ENCODE measurements at regions not wholly inside any gene's neighbourhood (a gene's known extent, or its start where the extent isn't known, plus 50 kb on each side); places are given as distances from the start of the nearest gene placed in this dataset.

- no peak for DNase-seq (ENCODE audit: low spot score)
Measured at GRCh38 chr9:551986-552929, 289.2 kb upstream of the DMRT1 start.

DNA sequence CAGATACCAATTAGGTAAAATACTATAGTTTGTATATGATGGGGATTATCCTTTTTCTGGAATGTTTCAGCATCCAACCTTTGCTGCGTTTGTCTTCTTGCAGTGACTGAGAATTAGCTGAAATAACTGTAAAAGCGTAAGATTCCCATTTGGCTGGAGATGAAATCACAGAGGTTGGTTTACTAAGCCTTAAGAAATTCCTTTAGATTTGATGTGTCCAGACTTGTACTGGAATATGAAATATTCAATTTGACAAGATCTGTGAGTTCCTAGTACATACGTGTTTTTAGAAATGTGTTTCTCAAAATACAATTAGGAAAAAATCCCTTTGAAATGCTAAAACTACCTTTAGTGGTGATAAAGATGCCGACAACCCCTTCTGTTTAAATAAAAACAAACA is 286.0 kb upstream of the DMRT1 start:
- no peak for DNase-seq (ENCODE audit: low spot score)

- no peak for DNase-seq (ENCODE audit: low spot score)
Measured at GRCh38 chr9:556199-556598, 285.3 kb upstream of the DMRT1 start.

GRCh38 chr9:556675-557074 is 284.8 kb upstream of the DMRT1 start:
- no peak for DNase-seq (ENCODE audit: low spot score)

GRCh38 chr9:557601-558201 is 283.8 kb upstream of the DMRT1 start:
- DNase-seq (ENCODE audit: low spot score) = no peak

- no peak for DNase-seq (ENCODE audit: low spot score)
Measured at GRCh38 chr9:561427-561826, 280.1 kb upstream of the DMRT1 start.

DNA sequence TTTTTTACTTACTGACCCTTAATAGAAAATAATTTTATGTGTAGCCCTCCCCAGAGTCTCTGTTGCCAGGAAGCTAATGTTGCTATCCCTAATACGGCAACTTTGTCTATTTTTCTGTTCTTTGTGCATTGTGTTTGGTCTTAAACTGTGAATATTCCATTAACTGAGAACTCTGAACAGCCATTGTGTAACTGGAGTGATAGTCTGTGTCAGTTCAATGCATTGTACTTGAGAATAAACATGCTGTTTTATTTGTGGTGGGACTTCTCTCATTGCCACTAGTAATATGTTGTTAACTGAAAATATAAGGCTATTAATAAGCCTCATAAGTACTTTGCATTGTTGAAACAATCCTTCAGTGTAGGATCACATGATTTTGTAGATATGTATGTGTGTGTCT is 278.3 kb upstream of the DMRT1 start:
- DNase-seq (ENCODE audit: low spot score) = no peak

DNA sequence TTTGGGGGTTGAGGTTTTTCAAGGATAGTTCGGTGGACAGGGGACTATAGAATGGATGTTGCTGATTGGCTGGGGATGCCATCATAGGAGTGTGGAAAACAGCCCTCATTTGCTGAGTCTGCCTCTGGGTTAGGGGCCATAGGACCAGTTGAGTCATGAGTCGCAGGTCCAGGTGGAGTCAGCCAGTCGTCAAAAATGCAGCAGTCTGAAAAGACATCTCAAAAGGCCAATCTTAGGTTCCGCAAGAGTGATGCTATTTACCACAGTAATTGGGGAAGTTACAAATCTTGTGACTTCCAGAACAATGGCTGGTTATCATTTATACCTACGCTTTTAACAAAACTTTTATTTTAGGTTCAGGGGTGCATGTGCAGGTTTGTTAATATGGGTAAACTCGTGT is 276.0 kb upstream of the DMRT1 start:
- DNase-seq (ENCODE audit: low spot score) = no peak

DNA sequence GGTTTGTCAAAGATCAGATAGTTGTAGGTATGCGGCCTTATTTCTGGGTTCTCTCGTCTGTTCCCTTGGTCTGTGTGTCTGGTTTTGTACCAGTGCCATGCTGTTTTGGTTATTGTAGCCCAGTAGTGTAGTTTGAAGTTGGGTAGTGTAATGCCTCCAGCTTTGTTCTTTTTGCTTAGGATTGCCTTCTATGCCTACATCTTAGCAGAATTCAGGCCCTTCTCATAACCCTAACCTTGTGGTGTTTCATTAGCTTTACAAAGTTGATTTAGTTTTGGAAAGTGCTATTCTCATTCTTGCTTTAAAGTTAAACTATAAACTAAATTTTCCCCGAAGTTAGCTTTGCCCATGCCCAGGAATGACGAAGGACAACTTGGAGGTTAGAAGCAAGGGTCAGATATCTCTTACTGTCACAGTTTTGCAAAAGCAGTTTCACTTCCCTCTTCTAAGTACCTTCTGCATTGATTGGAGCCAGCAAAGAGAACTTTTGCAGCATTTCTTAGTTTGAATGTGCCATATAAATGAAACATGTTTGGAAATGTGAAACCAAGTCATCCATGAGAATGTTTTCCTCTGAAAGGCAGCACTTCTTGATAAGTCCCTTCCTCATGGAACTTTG is 274.3 kb upstream of the DMRT1 start:
- no peak for DNase-seq (ENCODE audit: low spot score)

DNA sequence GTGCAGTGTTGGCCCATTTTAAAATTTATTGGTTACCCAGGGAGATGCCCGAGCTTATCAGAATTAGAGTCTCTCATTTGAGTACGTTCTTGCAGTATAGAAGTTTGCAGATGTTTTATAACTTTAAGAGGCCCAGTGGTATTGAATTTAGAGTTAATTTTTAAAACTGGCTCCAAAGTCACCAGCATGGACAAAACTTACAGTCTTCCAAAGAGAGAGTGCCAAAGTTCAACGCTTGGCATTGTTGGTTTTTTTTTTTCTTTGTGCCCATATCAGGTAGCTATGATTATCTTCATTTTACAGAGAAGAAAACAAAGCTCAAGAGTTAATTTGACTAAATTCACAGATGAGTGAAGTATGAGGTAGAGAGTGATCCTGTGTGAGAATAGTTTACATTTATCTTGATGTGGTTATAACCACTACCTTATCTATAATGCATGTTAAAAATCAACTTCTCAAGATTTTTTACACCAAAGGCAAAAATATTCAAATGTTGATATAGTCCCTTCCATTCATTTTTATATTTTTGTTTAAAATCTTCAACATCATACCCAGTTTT is 273.7 kb upstream of the DMRT1 start:
- DNase-seq (ENCODE audit: low spot score) = no peak

GRCh38 chr9:569296-569695 is 272.2 kb upstream of the DMRT1 start:
- DNase-seq (ENCODE audit: low spot score) = no peak

GRCh38 chr9:570187-570586 is 271.3 kb upstream of the DMRT1 start:
- no peak for DNase-seq (ENCODE audit: low spot score)

DNA sequence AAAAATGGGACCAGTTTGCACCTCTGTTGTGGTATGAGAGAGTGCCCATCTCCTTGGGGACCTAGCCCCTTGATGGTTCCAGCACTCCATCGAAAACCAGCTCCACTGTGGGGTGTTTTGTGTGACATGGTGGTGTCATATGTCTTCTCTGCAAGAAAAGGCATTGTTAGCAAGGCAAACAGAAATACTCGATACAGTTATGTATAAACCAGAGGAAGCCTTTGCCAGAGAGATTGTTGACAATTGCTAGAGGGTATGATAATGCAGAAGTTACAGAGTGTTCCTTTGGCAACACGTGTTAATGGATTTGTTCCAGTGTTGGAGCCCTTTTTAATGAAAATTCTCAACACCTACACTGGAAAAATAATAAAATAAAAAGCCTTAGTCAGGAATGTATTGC is 270.4 kb upstream of the DMRT1 start:
- no peak for DNase-seq (ENCODE audit: low spot score)

- no peak for DNase-seq (ENCODE audit: low spot score)
Measured at GRCh38 chr9:571741-572140, 269.8 kb upstream of the DMRT1 start.

DNA sequence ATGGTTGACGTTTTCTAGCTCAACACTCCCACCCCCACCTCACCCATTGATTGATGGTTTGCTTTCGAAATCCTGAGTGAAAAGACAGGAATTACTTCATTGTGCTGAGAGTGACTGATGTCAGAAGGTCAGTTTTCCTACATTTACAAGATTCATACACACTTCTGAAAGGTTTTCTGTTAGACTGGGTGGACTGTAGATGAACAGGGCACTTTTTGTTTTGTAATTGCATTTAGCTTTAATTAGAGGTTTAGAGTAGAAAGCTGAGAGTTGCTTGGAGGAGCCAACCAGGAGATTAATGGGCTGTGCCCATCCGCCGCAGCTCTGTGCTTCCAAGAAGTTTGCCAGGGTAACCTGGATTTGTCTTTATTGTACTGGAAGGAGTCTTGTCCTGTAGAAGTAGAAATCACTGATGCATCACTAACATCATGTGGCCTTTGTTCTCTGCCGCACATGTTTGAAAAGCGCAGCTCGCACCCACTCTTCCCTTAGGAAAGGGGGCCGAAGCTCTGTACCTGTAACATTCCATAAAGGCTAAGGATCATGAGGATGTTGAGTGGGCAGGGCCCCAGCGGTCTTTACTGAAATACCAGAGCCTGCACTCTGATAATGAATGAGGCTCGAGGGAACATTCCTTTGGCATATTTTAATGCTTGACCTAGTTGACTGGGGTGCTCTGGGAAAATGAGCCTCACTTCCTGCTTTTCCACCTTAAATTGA is 267.6 kb upstream of the DMRT1 start:
- no peak for DNase-seq (ENCODE audit: low spot score)

- no peak for DNase-seq (ENCODE audit: low spot score)
Measured at GRCh38 chr9:575139-575538, 266.4 kb upstream of the DMRT1 start.

DNA sequence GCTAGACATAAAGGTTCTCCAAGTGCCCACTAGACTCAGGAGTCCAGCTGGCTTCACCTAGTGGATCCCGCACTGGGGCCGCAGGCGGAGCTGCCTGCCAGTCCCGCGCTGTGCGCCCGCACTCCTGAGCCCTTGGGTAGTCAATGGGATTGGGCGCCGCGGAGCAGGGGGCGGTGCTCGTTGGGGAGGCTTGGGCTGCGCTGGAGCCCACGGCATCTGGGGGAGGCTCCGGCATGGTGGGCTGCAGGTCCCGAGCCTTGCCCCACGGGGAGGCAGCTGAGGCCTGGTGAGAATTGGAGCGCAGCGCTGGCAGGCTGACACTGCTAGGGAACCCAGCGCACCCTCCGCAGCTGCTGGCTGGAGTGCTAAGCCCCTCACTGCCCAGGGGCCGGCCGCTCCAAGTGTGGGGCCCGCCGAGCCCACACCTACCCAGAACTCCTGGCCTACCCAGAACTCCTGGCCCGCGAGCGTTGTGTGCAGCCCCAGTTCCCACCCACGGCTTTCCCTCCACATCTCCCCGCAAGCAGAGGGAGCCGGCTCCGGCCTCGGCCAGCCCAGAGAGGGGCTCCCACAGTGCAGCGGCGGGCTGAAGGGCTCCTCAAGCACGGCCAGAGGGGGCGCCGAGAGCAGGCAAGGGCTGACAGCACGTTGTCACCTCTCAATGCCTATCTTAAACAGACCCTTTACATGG is 260.7 kb upstream of the DMRT1 start:
- no peak for DNase-seq (ENCODE audit: low spot score)

GRCh38 chr9:581673-582497 is 259.6 kb upstream of the DMRT1 start:
- no peak for DNase-seq (ENCODE audit: low spot score)

DNA sequence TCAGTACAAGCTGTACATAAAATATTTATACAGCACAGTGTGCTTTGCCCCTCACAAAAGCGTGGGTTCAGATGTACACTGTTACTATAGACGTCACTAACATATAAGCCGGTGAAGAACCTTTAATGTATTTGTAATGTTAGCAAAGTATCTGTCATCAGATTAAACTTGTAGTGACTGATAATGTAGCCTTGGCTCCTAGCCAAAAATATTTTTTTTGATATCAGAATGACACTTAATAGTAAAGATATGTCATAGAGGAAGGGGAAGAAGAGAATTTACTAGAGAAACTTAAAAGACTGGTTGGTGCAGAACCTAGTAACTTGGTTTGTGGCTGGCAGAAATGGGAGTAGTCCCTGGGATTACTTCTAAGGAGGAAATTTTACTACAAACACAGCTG is 258.7 kb upstream of the DMRT1 start:
- no peak for DNase-seq (ENCODE audit: low spot score)

GRCh38 chr9:587527-587926 is 254.0 kb upstream of the DMRT1 start:
- no peak for DNase-seq (ENCODE audit: low spot score)

GRCh38 chr9:588981-589380 is 252.5 kb upstream of the DMRT1 start:
- no peak for DNase-seq (ENCODE audit: low spot score)

Data from LoVo (cell line).